ENCODE measurements at regions not wholly inside any gene's neighbourhood (a gene's known extent, or its start where the extent isn't known, plus 50 kb on each side); places are given as distances from the start of the nearest gene placed in this dataset.

- TF ChIP-seq CTCF (IDR thresholded peaks at IDR 0.05) (no peak), ZFX (IDR thresholded peaks at IDR 0.05; ENCODE audit: borderline replicate concordance) (no peak)
These were observed 89.9 kb upstream of the EFEMP1 start for GRCh38 chr2:56013475-56013874.
